ENCODE measurements at regions not wholly inside any gene's neighbourhood (a gene's known extent, or its start where the extent isn't known, plus 50 kb on each side); places are given as distances from the start of the nearest gene placed in this dataset.
A peak's percentile ranks its signal among the peaks of the same experiment; 100 is the strongest.

DNA sequence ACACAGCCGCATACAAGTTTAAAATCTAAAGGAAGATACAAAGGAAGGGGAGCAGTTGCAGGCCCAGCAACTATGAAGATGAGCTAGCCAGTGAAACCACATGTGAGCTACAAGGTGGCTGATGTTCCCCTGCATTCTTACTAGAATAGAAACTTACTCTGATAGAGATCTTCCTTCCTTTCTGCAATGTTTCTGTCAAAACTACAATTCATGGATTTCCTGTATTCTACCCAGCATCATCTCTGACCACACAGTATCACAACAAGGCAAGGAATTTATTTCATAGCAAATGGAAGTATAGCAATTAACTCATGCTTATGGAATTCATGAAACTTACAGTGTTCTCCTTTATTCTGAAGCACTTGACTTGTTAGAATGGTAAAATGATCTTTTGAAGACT lies 68.7 kb upstream of the AASS start:
- DNase-seq: no peak
- Histone ChIP-seq H3K27me3 (no peaks in the 10 kb centered on the region), H3K27ac (no peak overlapping the region), H3K4me1 (peaks cover 5% of the 10 kb centered on the region), H3K4me3 (no peak overlapping the region), H3K36me3 (replicated peaks in 1 of 2; ENCODE audit: insufficient read depth in 1 of 2, low read depth in 2 of 2) (no peaks in the 10 kb centered on the region), H3K9me3 (no peaks in the 10 kb centered on the region)
- no peak for TF ChIP-seq POLR2A (IDR thresholded peaks at IDR 0.05)
- no peak for TF ChIP-seq CTCF (IDR thresholded peaks at IDR 0.05)
- intact Hi-C loops (cut with DNase I): no loop called here
- WGBS, 2 donors: 100% methylated on average over 1 of the region's 1 CpG
- no peak for ATAC-seq

- ATAC-seq (no peak), DNase-seq (no peak)
- no peaks in the 10 kb centered on the region for H3K36me3 ChIP-seq (replicated peaks in 1 of 2; ENCODE audit: insufficient read depth in 1 of 2, low read depth in 2 of 2)
- WGBS, 2 donors: 94 to 97% methylated on average over 2 of the region's 2 CpGs
- H3K27me3 ChIP-seq: no peaks in the 10 kb centered on the region
- no peak overlapping the region for H3K27ac ChIP-seq
- no peak overlapping the region for H3K4me3 ChIP-seq
- H3K9me3 ChIP-seq: peaks cover 0 to 9% (median 0%) of the 10 kb centered on the region in 3 donors
- intact Hi-C loops (cut with DNase I): no loop called here
- TF ChIP-seq CTCF (IDR thresholded peaks at IDR 0.05) (no peak), POLR2A (IDR thresholded peaks at IDR 0.05) (no peak)
- no peaks in the 10 kb centered on the region for H3K4me1 ChIP-seq
These were observed 67.3 kb upstream of the AASS start for GRCh38 chr7:122211362-122211761.

DNA sequence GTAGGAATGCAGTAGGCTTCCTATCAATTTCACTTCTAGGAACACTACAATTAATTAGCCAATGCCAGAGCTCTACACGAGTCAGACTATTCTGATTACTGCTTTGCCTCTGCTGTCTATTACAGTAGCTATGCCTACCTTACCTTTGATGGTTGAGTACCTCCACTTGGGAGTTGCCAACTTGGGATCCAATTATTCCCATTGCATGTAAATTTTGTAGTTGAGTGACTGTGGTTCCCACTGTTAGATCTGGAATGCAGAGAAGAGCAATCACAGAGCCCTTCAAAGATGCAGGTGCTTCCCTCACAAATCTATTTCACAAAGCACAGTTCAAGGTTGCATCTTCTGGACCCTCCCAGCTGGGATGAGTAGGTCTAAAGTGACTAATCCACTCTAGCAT lies 62.9 kb upstream of the AASS start:
- Histone ChIP-seq H3K27ac (no peak overlapping the region), H3K4me1 (no peaks in the 10 kb centered on the region), H3K9me3 (peaks cover 0 to 9% (median 0%) of the 10 kb centered on the region in 3 donors), H3K27me3 (no peaks in the 10 kb centered on the region), H3K4me3 (no peak overlapping the region), H3K36me3 (replicated peaks in 1 of 2; ENCODE audit: insufficient read depth in 1 of 2, low read depth in 2 of 2) (no peaks in the 10 kb centered on the region)
- intact Hi-C loops (cut with DNase I): no loop called here
- TF ChIP-seq CTCF (IDR thresholded peaks at IDR 0.05) (no peak), POLR2A (IDR thresholded peaks at IDR 0.05) (no peak)
- DNase-seq: no peak
- ATAC-seq: no peak
- WGBS, 2 donors: 93 to 95% methylated on average over 1 of the region's 1 CpG

DNA sequence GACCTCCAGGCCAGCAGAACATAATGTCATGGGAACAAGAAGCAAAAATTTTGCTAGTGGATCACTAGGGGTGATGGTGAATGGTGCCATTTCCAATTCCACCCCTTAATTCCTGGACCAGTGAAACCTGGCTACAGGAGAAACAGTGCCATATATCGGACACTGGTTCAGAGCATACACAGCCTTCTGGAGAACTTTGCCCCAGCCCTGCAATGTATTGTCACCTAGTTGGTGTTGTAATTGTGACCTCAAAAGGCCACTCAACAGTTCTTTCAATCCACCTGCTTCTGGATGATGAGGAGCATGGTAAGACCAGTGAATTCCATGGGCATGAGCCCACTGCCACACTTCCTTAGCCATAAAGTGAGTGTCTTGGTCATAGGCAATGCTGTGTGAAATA lies 59.8 kb upstream of the AASS start:
- no peak for DNase-seq
- no peak for TF ChIP-seq CTCF (IDR thresholded peaks at IDR 0.05)
- no peak for TF ChIP-seq POLR2A (IDR thresholded peaks at IDR 0.05)
- ATAC-seq: no peak
- Histone ChIP-seq H3K4me1 (peaks cover 28% of the 10 kb centered on the region), H3K27ac (no peak overlapping the region), H3K9me3 (peaks cover 0 to 9% (median 0%) of the 10 kb centered on the region in 3 donors), H3K36me3 (replicated peaks in 1 of 2; ENCODE audit: insufficient read depth in 1 of 2, low read depth in 2 of 2) (no peaks in the 10 kb centered on the region), H3K4me3 (no peak overlapping the region), H3K27me3 (no peaks in the 10 kb centered on the region)
- WGBS, 2 donors: 91 to 93% methylated on average over 1 of the region's 1 CpG
- intact Hi-C loops (cut with DNase I): no loop called here

DNA sequence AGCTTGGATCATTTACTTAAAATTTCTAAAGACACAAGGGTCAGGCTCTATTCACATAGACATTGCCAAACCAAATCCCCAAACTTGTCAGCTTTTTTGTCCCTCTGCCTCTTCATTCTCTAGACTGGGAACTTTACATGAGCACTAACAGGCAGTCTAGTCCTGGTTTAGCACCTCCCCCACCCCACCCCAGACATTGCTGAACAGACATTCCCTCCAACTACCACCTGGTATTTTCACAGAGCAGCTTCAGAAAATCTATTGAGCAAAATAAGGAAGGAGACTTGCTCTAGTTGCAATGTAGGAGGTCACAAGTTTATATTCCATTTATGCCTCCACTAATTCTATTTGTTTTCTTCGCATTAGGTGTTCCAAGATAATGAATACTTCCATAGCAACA lies 56.8 kb upstream of the AASS start:
- 60 to 66% methylated on average over 1 of the region's 1 CpG for WGBS, 2 donors
- peak overlapping the region in 3 of 4 donors; percentile 25 to 49 (median 37) for H3K27ac ChIP-seq
- H3K9me3 ChIP-seq: no peaks in the 10 kb centered on the region
- DNase-seq (peak; percentile 62 to 77 (median 68)), ATAC-seq (peak; percentile 75)
- TF ChIP-seq POLR2A (IDR thresholded peaks at IDR 0.05) (no peak), CTCF (IDR thresholded peaks at IDR 0.05) (no peak)
- no peaks in the 10 kb centered on the region for H3K36me3 ChIP-seq (replicated peaks in 1 of 2; ENCODE audit: insufficient read depth in 1 of 2, low read depth in 2 of 2)
- H3K27me3 ChIP-seq: no peaks in the 10 kb centered on the region
- intact Hi-C loops (cut with DNase I): no loop called here
- H3K4me3 ChIP-seq: no peak overlapping the region
- peaks cover 32% of the 10 kb centered on the region for H3K4me1 ChIP-seq

Data from body of pancreas (tissue), 4 donors.